ENCODE measurements at regions not wholly inside any gene's neighbourhood (a gene's known extent, or its start where the extent isn't known, plus 50 kb on each side); places are given as distances from the start of the nearest gene placed in this dataset.

DNA sequence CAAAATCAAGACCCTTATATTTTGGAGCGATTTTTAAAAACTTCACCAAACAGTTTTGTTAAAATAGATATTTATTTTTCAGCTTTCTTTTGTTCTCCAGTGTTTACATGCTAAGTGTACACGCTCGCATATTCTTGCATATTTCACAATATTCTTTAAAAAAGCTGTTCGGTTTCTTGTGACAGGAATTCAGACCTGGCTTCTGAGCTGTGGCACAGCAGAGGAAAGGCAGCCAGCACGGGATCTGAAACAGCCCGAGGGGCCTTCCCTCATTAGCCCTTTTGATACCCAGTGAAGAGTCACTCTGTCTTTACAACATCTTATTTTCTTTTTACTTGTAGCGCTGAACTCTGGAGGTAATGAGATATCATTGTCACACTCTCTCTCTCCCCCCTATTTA lies 234.0 kb downstream of the B3GLCT start (continued):
- TF ChIP-seq, protein P1, sequence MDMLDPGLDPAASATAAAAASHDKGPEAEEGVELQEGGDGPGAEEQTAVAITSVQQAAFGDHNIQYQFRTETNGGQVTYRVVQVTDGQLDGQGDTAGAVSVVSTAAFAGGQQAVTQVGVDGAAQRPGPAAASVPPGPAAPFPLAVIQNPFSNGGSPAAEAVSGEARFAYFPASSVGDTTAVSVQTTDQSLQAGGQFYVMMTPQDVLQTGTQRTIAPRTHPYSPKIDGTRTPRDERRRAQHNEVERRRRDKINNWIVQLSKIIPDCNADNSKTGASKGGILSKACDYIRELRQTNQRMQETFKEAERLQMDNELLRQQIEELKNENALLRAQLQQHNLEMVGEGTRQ (IDR thresholded peaks at IDR 0.05; ENCODE audit: low read length), result no peak
- TF ChIP-seq SAP30 (IDR thresholded peaks at IDR 0.05; ENCODE audit: insufficient read depth, insufficient replicate concordance, low read length), result no peak
- no peak for TF ChIP-seq SIN3A (conservative IDR thresholded peaks at IDR 0.05 in 1 of 2, IDR thresholded peaks at IDR 0.05 in 1 of 2; ENCODE audit: low read depth in 1 of 2, low read length in 2 of 2)
- TF ChIP-seq ATF2 (IDR thresholded peaks at IDR 0.05; ENCODE audit: low read length), result no peak
